Ascending aorta (tissue), 2 donors: ENCODE measurements at regions not wholly inside any gene's neighbourhood (a gene's known extent, or its start where the extent isn't known, plus 50 kb on each side); places are given as distances from the start of the nearest gene placed in this dataset.

Experiments
- DNase-seq, 2 donors: peaks; one replicate each; pipeline ENCODE4 v3.0.0-alpha.2; 2019; ENCODE audit warnings: low spot score in 2 of 2
- H3K27ac ChIP-seq, 2 donors: fragments of 200-600 bp; sonication (generic); one replicate each; pipeline ENCODE4 v1.5.1; 2016 to 2017; ENCODE audit warnings: mild to moderate bottlenecking in 1 of 2
- H3K27me3 ChIP-seq: fragments of 200-600 bp; sonication (generic); one replicate; pipeline ENCODE4 v1.5.1; 2017
- H3K36me3 ChIP-seq, 2 donors: fragments of 200-600 bp; sonication (generic); one replicate each; pipeline ENCODE4 v1.5.1; 2016
- H3K4me1 ChIP-seq, 2 donors: fragments of 200-600 bp; sonication (generic); one replicate each; pipeline ENCODE4 v1.5.1; 2016 to 2017; ENCODE audit warnings: mild to moderate bottlenecking in 1 of 2
- H3K4me3 ChIP-seq, 2 donors: fragments of 200-600 bp; sonication (generic); one replicate each; pipeline ENCODE4 v1.5.1; 2016 to 2017; ENCODE audit warnings: mild to moderate bottlenecking in 1 of 2
- H3K9me3 ChIP-seq, 2 donors: fragments of 200-600 bp; sonication (generic); one replicate each; pipeline ENCODE4 v1.5.1; 2016
- CTCF ChIP-seq, 3 experiments: fragments of 200-600 bp in 2 of 3; fragments of 450-650 bp in 1 of 3; sonication (generic) in 2 of 3; IDR thresholded peaks; one replicate each; pipeline ENCODE4 v1.5.1; 2016 to 2019; ENCODE audit warnings: antibody characterized with exemption in 3 of 3, mild to moderate bottlenecking in 1 of 3, moderate library complexity in 1 of 3
- intact Hi-C: fragments of 100-400 bp; cut with DNase I; formaldehyde crosslinking; loops from one replicate; pipeline ENCODE4 v1.15.1; 2023

- Histone ChIP-seq H3K4me3 (no peak overlapping the region), H3K4me1 (no peaks in the 10 kb centered on the region), H3K27ac (no peak overlapping the region), H3K9me3 (peaks cover 5 to 14% of the 10 kb centered on the region in 2 donors), H3K36me3 (no peaks in the 10 kb centered on the region), H3K27me3 (no peaks in the 10 kb centered on the region)
- DNase-seq: no peak
- TF ChIP-seq CTCF (IDR thresholded peaks at IDR 0.05): no peak
- intact Hi-C loops: no loop called here
Measured at GRCh38 chr6:2514965-2515543, 235.7 kb downstream of the MYLK4 start.

GRCh38 chr6:2512802-2513201 lies 237.9 kb downstream of the MYLK4 start:
- Histone ChIP-seq H3K9me3 (no peaks in the 10 kb centered on the region), H3K4me3 (no peak overlapping the region), H3K27ac (no peak overlapping the region), H3K36me3 (no peaks in the 10 kb centered on the region), H3K4me1 (no peaks in the 10 kb centered on the region), H3K27me3 (no peaks in the 10 kb centered on the region)
- intact Hi-C loops: no loop called here
- DNase-seq: no peak
- no peak for TF ChIP-seq CTCF (IDR thresholded peaks at IDR 0.05)

GRCh38 chr6:2510316-2510715 lies 240.4 kb downstream of the MYLK4 start:
- Histone ChIP-seq H3K27me3 (no peaks in the 10 kb centered on the region), H3K27ac (no peak overlapping the region), H3K4me1 (no peaks in the 10 kb centered on the region), H3K4me3 (no peak overlapping the region), H3K36me3 (no peaks in the 10 kb centered on the region), H3K9me3 (no peaks in the 10 kb centered on the region)
- intact Hi-C loops: no loop called here
- DNase-seq: no peak
- TF ChIP-seq CTCF (IDR thresholded peaks at IDR 0.05): no peak

GRCh38 chr6:2509711-2510110 lies 241.0 kb downstream of the MYLK4 start:
- no peaks in the 10 kb centered on the region for H3K4me1 ChIP-seq
- H3K4me3 ChIP-seq: no peak overlapping the region
- no peak overlapping the region for H3K27ac ChIP-seq
- DNase-seq: no peak
- TF ChIP-seq CTCF (IDR thresholded peaks at IDR 0.05): no peak
- no peaks in the 10 kb centered on the region for H3K36me3 ChIP-seq
- no peaks in the 10 kb centered on the region for H3K9me3 ChIP-seq
- H3K27me3 ChIP-seq: no peaks in the 10 kb centered on the region
- intact Hi-C loops: no loop called here

- H3K4me3 ChIP-seq: no peak overlapping the region
- no peaks in the 10 kb centered on the region for H3K9me3 ChIP-seq
- no peak for DNase-seq
- H3K27ac ChIP-seq: no peak overlapping the region
- TF ChIP-seq CTCF (IDR thresholded peaks at IDR 0.05): no peak
- no peaks in the 10 kb centered on the region for H3K27me3 ChIP-seq
- no peaks in the 10 kb centered on the region for H3K36me3 ChIP-seq
- intact Hi-C loops: no loop called here
- no peaks in the 10 kb centered on the region for H3K4me1 ChIP-seq
Measured at GRCh38 chr6:2508071-2508470, 242.7 kb downstream of the MYLK4 start.

- Histone ChIP-seq H3K4me1 (peaks cover 0 to under 1% of the 10 kb centered on the region in 2 donors), H3K9me3 (no peaks in the 10 kb centered on the region), H3K4me3 (no peak overlapping the region), H3K27me3 (no peaks in the 10 kb centered on the region), H3K27ac (no peak overlapping the region), H3K36me3 (no peaks in the 10 kb centered on the region)
- intact Hi-C loops: no loop called here
- TF ChIP-seq CTCF (IDR thresholded peaks at IDR 0.05): no peak
- no peak for DNase-seq
Measured at GRCh38 chr6:2507521-2508037, 243.1 kb downstream of the MYLK4 start.
